H9 (cell line): ENCODE measurements at regions not wholly inside any gene's neighbourhood (a gene's known extent, or its start where the extent isn't known, plus 50 kb on each side); places are given as distances from the start of the nearest gene placed in this dataset.

Source experiments
- DNase-seq: peaks from one replicate; pipeline ENCODE4 v3.0.0-alpha.2; 2017
- H2AFZ ChIP-seq: one replicate; pipeline ENCODE4 v1.6.1; 2013; ENCODE audit warnings: mild to moderate bottlenecking, low read length, control low read depth, moderate library complexity
- H2AK5ac ChIP-seq: 2 replicates; pipeline ENCODE4 v1.6.1; 2013; ENCODE audit warnings: low read length, control low read depth, mixed read lengths; ENCODE audit not compliant: insufficient read length
- H2BK120ac ChIP-seq: one replicate; pipeline ENCODE4 v1.6.1; 2013; ENCODE audit warnings: low read depth, mild to moderate bottlenecking, low read length, control low read depth, inconsistent platforms; ENCODE audit not compliant: poor library complexity, severe bottlenecking
- H2BK12ac ChIP-seq: 2 replicates; pipeline ENCODE4 v1.6.1; 2013; ENCODE audit warnings: low read length, control low read depth, mixed read lengths, low read depth; ENCODE audit not compliant: insufficient read length
- H2BK15ac ChIP-seq: 2 replicates; pipeline ENCODE4 v1.6.1; 2013; ENCODE audit warnings: low read depth, low read length, control low read depth
- H2BK20ac ChIP-seq: one replicate; pipeline ENCODE4 v1.6.1; 2013; ENCODE audit warnings: low read depth, mild to moderate bottlenecking, low read length, control low read depth, inconsistent platforms; ENCODE audit not compliant: poor library complexity, severe bottlenecking
- H2BK5ac ChIP-seq: 2 replicates; pipeline ENCODE4 v1.6.1; 2013; ENCODE audit warnings: low read length, control low read depth, mixed read lengths; ENCODE audit not compliant: insufficient read length
- H3K14ac ChIP-seq: 2 replicates; pipeline ENCODE4 v1.6.1; 2013; ENCODE audit warnings: low read length, control low read depth; ENCODE audit not compliant: insufficient read depth
- H3K18ac ChIP-seq: 2 replicates; pipeline ENCODE4 v1.6.1; 2013; ENCODE audit warnings: low read depth, mild to moderate bottlenecking, mixed read lengths, low read length, control low read depth; ENCODE audit not compliant: insufficient read length
- H3K23ac ChIP-seq: 2 replicates; pipeline ENCODE4 v1.6.1; 2013; ENCODE audit warnings: low read length, control low read depth, mixed read lengths, low read depth; ENCODE audit not compliant: insufficient read length
- H3K23me2 ChIP-seq: 2 replicates; pipeline ENCODE4 v1.6.1; 2013; ENCODE audit warnings: low read depth, mild to moderate bottlenecking, mixed read lengths, low read length, control low read depth; ENCODE audit not compliant: insufficient read length, poor library complexity, severe bottlenecking
- H3K27ac ChIP-seq: 2 replicates; pipeline ENCODE4 v1.5.1; 2013; ENCODE audit warnings: low read length, control low read depth, mixed read lengths, low read depth; ENCODE audit not compliant: insufficient read length
- H3K27me3 ChIP-seq: 2 replicates; pipeline ENCODE4 v1.6.1; 2013; ENCODE audit warnings: low read length, control low read depth, inconsistent platforms; ENCODE audit not compliant: insufficient read depth
- H3K4ac ChIP-seq: 2 replicates; pipeline ENCODE4 v1.6.1; 2013; ENCODE audit warnings: low read depth, mild to moderate bottlenecking, control low read depth, inconsistent platforms, low read length, moderate library complexity
- H3K4me1 ChIP-seq: 2 replicates; pipeline ENCODE4 v1.6.1; 2013; ENCODE audit warnings: low read length, control low read depth, inconsistent platforms; ENCODE audit not compliant: insufficient read depth
- H3K4me2 ChIP-seq: 2 replicates; pipeline ENCODE4 v1.6.1; 2013; ENCODE audit warnings: low read length, control low read depth, mixed read lengths; ENCODE audit not compliant: insufficient read length, insufficient read depth
- H3K56ac ChIP-seq: 2 replicates; pipeline ENCODE4 v1.6.1; 2013; ENCODE audit warnings: low read depth, mild to moderate bottlenecking, mixed read lengths, low read length, control low read depth; ENCODE audit not compliant: insufficient read length
- H3K79me1 ChIP-seq: 2 replicates; pipeline ENCODE4 v1.6.1; 2013; ENCODE audit warnings: low read depth, mild to moderate bottlenecking, moderate library complexity, low read length, control low read depth, inconsistent platforms; ENCODE audit not compliant: insufficient read depth, poor library complexity, severe bottlenecking
- H3K79me2 ChIP-seq: 2 replicates; pipeline ENCODE4 v1.6.1; 2013; ENCODE audit warnings: low read length, control low read depth, inconsistent platforms; ENCODE audit not compliant: insufficient read depth
- H3K9ac ChIP-seq: 2 replicates; pipeline ENCODE4 v1.6.1; 2013; ENCODE audit warnings: low read length, control low read depth, mixed read lengths; ENCODE audit not compliant: insufficient read length; ENCODE audit errors: extremely low read depth
- H3K9me3 ChIP-seq: one replicate; pipeline ENCODE4 v1.6.1; 2013; ENCODE audit warnings: low read depth, low read length, inconsistent platforms; ENCODE audit not compliant: control insufficient read depth
- H3T11ph ChIP-seq: one replicate; pipeline ENCODE4 v1.6.1; 2013; ENCODE audit warnings: mild to moderate bottlenecking, low read length, control low read depth, inconsistent platforms
- H4K20me1 ChIP-seq: one replicate; pipeline ENCODE4 v1.6.1; 2013; ENCODE audit not compliant: control insufficient read depth, insufficient read length, insufficient read depth
- H4K5ac ChIP-seq: 2 replicates; pipeline ENCODE4 v1.6.1; 2013; ENCODE audit warnings: low read depth, mild to moderate bottlenecking, mixed read lengths, low read length, control low read depth; ENCODE audit not compliant: insufficient read length
- H4K8ac ChIP-seq: replicated peaks from 2 replicates; pipeline ENCODE4 v1.6.1; 2013; ENCODE audit warnings: low read length, control low read depth, mixed read lengths, low read depth; ENCODE audit not compliant: insufficient read length
- H4K91ac ChIP-seq: 2 replicates; pipeline ENCODE4 v1.6.1; 2013; ENCODE audit warnings: low read depth, mild to moderate bottlenecking, moderate library complexity, mixed read lengths, low read length, control low read depth; ENCODE audit not compliant: insufficient read length
- H3K27ac Mint-ChIP-seq, 3 experiments: 2 replicates in 2 of 3; 3 replicates in 1 of 3; pipeline ENCODE4 v1.8.0; 2020 to 2021; ENCODE audit warnings: mixed read lengths in 3 of 3, mild to moderate bottlenecking in 1 of 3, moderate library complexity in 1 of 3
- H3K27me3 Mint-ChIP-seq: 2 replicates; pipeline ENCODE4 v1.8.0; 2021; ENCODE audit warnings: low read depth, mild to moderate bottlenecking, moderate library complexity, mixed read lengths
- H3K36me3 Mint-ChIP-seq, 3 experiments: 2 replicates in 2 of 3; 3 replicates in 1 of 3; pipeline ENCODE4 v1.8.0; 2020 to 2021; ENCODE audit warnings: low read depth in 3 of 3, mixed read lengths in 3 of 3; ENCODE audit not compliant: insufficient read depth in 1 of 3
- H3K4me1 Mint-ChIP-seq, 2 experiments: 2 replicates each; pipeline ENCODE4 v1.8.0; 2020; ENCODE audit warnings: mixed read lengths in 2 of 2
- H3K4me3 Mint-ChIP-seq, 2 experiments: 2 replicates in 1 of 2; 3 replicates in 1 of 2; pipeline ENCODE4 v1.8.0; 2020 to 2021; ENCODE audit warnings: mild to moderate bottlenecking in 2 of 2, mixed read lengths in 2 of 2, moderate library complexity in 1 of 2
- H3K9me3 Mint-ChIP-seq, 2 experiments: 2 replicates in 1 of 2; 3 replicates in 1 of 2; pipeline ENCODE4 v1.8.0; 2020; ENCODE audit warnings: mild to moderate bottlenecking in 2 of 2, mixed read lengths in 2 of 2, moderate library complexity in 1 of 2
- WGBS: extraction: QIAGEN DNeasy Blood & Tissue Kit; methylation state at CpG from one replicate; pipeline ENCODE4 v1.1.7; 2013; ENCODE audit warnings: missing lambda C conversion rate, low lambda C conversion rate, mixed read lengths; ENCODE audit not compliant: insufficient read length; ENCODE audit errors: extremely low coverage; 5-methylcytosine and 5-hydroxymethylcytosine counted together
- TF ChIP-seq, protein P1 (sequence below): fragments of 200-600 bp; sonication (generic); conservative IDR thresholded peaks from 3 replicates; pipeline ENCODE4 v1.8.0; 2021; ENCODE audit warnings: antibody characterized with exemption, mild to moderate bottlenecking

GRCh38 chr10:78657862-78658165, 411.0 kb upstream of the ZMIZ1 start:
- no peaks in the 10 kb centered on the region for H3K9me3 ChIP-seq
- H2AFZ ChIP-seq: no peak overlapping the region
- no peaks in the 10 kb centered on the region for H3K36me3 Mint-ChIP-seq

More at GRCh38 chr10:78657862-78658165, 411.0 kb upstream of the ZMIZ1 start:
- WGBS: no CpG with 5 or more reads among the region's 1 CpG
- Histone ChIP-seq H2BK12ac (no peak overlapping the region), H2BK5ac (no peak overlapping the region), H4K8ac (no peak overlapping the region), H3K27me3 (no peaks in the 10 kb centered on the region), H3K27ac (no peak overlapping the region), H2BK120ac (no peak overlapping the region), H3K23ac (no peak overlapping the region), H3K14ac (no peak overlapping the region), H3K4ac (no peak overlapping the region), H4K5ac (no peak overlapping the region), H3K56ac (no peak overlapping the region), H3K79me2 (no peaks in the 10 kb centered on the region), H3K9ac (no peak overlapping the region), H3K23me2 (no peaks in the 10 kb centered on the region), H3K4me1 (no peaks in the 10 kb centered on the region), H3K4me2 (no peak overlapping the region), H4K20me1 (no peaks in the 10 kb centered on the region), H4K91ac (no peak overlapping the region), H3K18ac (no peak overlapping the region), H2BK15ac (no peak overlapping the region), H3T11ph (no peak overlapping the region), H2BK20ac (no peak overlapping the region), H3K79me1 (no peaks in the 10 kb centered on the region), H2AK5ac (no peak overlapping the region)
- DNase-seq: no peak
- Mint-ChIP-seq H3K27ac (no peak overlapping the region), H3K4me3 (no peak overlapping the region), H3K4me1 (no peaks in the 10 kb centered on the region; a peak in 1 of 4 replicates), H3K9me3 (no peaks in the 10 kb centered on the region), H3K27me3 (peaks cover 13% of the 10 kb centered on the region)
- TF ChIP-seq, protein P1, sequence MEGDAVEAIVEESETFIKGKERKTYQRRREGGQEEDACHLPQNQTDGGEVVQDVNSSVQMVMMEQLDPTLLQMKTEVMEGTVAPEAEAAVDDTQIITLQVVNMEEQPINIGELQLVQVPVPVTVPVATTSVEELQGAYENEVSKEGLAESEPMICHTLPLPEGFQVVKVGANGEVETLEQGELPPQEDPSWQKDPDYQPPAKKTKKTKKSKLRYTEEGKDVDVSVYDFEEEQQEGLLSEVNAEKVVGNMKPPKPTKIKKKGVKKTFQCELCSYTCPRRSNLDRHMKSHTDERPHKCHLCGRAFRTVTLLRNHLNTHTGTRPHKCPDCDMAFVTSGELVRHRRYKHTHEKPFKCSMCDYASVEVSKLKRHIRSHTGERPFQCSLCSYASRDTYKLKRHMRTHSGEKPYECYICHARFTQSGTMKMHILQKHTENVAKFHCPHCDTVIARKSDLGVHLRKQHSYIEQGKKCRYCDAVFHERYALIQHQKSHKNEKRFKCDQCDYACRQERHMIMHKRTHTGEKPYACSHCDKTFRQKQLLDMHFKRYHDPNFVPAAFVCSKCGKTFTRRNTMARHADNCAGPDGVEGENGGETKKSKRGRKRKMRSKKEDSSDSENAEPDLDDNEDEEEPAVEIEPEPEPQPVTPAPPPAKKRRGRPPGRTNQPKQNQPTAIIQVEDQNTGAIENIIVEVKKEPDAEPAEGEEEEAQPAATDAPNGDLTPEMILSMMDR: no peak
